ENCODE measurements at regions not wholly inside any gene's neighbourhood (a gene's known extent, or its start where the extent isn't known, plus 50 kb on each side); places are given as distances from the start of the nearest gene placed in this dataset.

DNA sequence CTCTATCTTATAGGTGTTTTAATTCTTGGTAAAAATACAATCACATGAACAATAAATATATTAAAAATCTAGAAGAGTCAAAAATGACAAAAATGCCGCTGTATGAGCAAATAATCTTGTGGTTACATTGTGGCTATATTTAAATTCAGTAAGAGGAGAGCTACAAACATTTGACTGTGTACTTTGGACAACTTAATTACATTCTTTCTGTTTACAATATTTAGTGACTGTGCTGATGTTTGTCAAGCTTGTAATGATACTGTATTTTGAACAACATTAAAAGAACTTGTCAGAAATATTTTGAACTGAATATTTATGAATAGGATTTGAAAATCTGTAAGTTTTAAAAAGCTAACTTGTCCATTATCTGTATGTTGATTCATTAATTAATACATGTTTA is 598.3 kb downstream of the SI start:
- H3K4me1 ChIP-seq, result no peaks in the 10 kb centered on the region
- no peaks in the 10 kb centered on the region for H3K27me3 ChIP-seq
- no peaks in the 10 kb centered on the region for H3K36me3 ChIP-seq
- H3K4me3 ChIP-seq, result no peak overlapping the region
- DNase-seq, result no peak
- 37 to 51% methylated on average over 1 of the region's 1 CpG for WGBS, 2 donors
- H3K27ac ChIP-seq, result no peak overlapping the region
- ATAC-seq (ENCODE audit: low FRiP score in 2 of 2), result no peak
- H3K9me3 ChIP-seq, result no peaks in the 10 kb centered on the region
- no peak for TF ChIP-seq POLR2A (IDR thresholded peaks at IDR 0.05)
- TF ChIP-seq, protein P1, sequence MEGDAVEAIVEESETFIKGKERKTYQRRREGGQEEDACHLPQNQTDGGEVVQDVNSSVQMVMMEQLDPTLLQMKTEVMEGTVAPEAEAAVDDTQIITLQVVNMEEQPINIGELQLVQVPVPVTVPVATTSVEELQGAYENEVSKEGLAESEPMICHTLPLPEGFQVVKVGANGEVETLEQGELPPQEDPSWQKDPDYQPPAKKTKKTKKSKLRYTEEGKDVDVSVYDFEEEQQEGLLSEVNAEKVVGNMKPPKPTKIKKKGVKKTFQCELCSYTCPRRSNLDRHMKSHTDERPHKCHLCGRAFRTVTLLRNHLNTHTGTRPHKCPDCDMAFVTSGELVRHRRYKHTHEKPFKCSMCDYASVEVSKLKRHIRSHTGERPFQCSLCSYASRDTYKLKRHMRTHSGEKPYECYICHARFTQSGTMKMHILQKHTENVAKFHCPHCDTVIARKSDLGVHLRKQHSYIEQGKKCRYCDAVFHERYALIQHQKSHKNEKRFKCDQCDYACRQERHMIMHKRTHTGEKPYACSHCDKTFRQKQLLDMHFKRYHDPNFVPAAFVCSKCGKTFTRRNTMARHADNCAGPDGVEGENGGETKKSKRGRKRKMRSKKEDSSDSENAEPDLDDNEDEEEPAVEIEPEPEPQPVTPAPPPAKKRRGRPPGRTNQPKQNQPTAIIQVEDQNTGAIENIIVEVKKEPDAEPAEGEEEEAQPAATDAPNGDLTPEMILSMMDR (IDR thresholded peaks at IDR 0.05), result no peak

DNA sequence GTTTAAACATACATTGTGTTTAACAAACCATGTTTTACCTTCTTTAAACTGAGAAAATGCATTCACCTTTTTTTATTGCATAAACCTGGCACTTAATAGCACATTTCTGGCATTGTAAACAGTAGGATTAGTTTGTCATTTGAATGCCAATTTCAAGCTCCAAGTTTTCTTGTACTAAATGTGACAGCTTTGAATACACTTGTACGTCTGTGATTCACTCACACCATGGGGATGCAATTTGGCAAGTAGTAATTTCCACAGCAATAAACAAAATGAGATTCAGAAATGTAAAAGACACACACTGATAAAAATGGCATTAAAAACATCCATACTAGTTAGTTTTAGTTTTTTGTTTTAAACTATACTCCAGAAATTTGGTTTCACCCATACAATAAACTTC is 598.9 kb downstream of the SI start:
- 42 to 52% methylated on average over 1 of the region's 1 CpG for WGBS, 2 donors
- DNase-seq (no peak), ATAC-seq (ENCODE audit: low FRiP score in 2 of 2) (no peak)
- Histone ChIP-seq H3K27me3 (no peaks in the 10 kb centered on the region), H3K4me1 (no peaks in the 10 kb centered on the region), H3K36me3 (no peaks in the 10 kb centered on the region), H3K4me3 (no peak overlapping the region), H3K27ac (no peak overlapping the region), H3K9me3 (no peaks in the 10 kb centered on the region)
- TF ChIP-seq, protein P1 (IDR thresholded peaks at IDR 0.05), result no peak
- TF ChIP-seq POLR2AphosphoS5 (IDR thresholded peaks at IDR 0.05), result no peak
- TF ChIP-seq EP300 (IDR thresholded peaks at IDR 0.05), result no peak
- TF ChIP-seq POLR2A (IDR thresholded peaks at IDR 0.05), result no peak

DNA sequence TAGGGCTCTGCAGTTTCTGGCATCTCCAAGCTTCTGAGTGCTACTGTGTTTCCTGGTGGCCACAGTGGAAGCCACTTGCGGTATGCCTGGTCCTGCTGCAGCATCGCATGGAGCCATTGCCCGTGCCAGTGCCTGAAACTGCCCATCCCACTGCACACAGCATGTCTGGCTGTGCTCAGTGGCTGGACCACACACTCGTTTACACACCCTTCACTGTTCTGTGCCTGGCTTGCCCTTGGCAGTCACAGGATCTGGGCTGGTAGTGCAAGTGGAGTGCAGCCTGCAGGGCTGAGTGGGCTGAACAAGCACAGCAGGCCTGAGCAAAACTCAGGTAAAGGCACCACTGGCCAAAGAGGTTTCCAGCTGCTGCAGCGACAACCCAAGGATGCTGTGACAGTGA is 600.0 kb downstream of the SI start:
- H3K27ac ChIP-seq, result no peak overlapping the region
- H3K9me3 ChIP-seq, result no peaks in the 10 kb centered on the region
- no peaks in the 10 kb centered on the region for H3K27me3 ChIP-seq
- no peaks in the 10 kb centered on the region for H3K36me3 ChIP-seq
- DNase-seq (peak in 1 of 2 donors; percentile 12), ATAC-seq (ENCODE audit: low FRiP score in 2 of 2) (no peak)
- H3K4me1 ChIP-seq, result no peaks in the 10 kb centered on the region
- WGBS, 2 donors, result 86 to 88% methylated on average over 4 to 5 of the region's 5 CpGs
- H3K4me3 ChIP-seq, result no peak overlapping the region
- TF ChIP-seq POLR2A (IDR thresholded peaks at IDR 0.05) (no peak), EP300 (IDR thresholded peaks at IDR 0.05) (no peak), POLR2AphosphoS5 (IDR thresholded peaks at IDR 0.05) (no peak)
- TF ChIP-seq, protein P1 (IDR thresholded peaks at IDR 0.05), result no peak

DNA sequence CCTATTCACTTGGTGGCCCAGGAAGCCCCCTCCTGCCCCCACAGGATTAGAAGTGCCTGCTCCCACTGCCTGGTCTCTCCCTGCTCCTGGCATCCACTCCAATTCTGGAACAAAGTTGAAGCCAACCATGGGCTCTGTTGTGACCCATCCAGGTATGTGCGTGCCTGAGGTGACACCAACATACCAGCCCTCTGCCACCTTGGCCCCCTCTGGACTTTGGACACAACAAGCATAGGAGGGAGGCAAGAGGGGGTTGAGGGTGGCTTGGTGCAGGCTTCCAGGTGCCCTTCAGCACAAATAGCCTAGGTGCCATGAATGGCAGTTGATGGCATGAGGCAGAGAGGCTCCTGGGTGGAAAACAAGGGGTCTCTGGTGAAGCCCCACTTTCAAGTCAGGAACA is 600.9 kb downstream of the SI start:
- Histone ChIP-seq H3K4me1 (no peaks in the 10 kb centered on the region), H3K36me3 (no peaks in the 10 kb centered on the region), H3K9me3 (no peaks in the 10 kb centered on the region), H3K27ac (no peak overlapping the region), H3K27me3 (no peaks in the 10 kb centered on the region), H3K4me3 (no peak overlapping the region)
- ATAC-seq (ENCODE audit: low FRiP score in 2 of 2) (peak; percentile 34 to 43), DNase-seq (no peak)
- no peak for TF ChIP-seq POLR2AphosphoS5 (IDR thresholded peaks at IDR 0.05)
- WGBS, 2 donors, result 92% methylated on average over 1 of the region's 1 CpG; no CpG with 5 or more reads in 1 of the 2 donors

DNA sequence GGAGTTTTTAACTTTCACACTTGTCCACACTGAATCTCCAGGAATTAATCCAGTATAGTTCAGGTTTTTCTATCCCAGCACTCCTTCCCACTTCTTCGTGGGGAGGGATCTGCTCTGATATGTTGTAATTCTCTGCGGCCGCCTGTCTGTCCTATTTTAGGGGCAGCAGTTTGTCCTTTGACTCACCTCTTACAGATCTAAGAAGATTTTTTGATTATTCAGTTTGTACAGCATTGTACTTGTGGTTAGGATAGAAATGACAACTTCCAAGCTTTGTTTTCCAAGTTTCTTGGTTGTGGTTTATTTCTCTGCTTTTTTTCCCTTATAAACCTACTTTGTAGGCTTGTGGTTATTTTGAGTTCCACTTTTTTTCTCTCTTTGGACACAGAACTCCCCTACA is 601.7 kb downstream of the SI start:
- DNase-seq (no peak), ATAC-seq (ENCODE audit: low FRiP score in 2 of 2) (no peak)
- H3K27ac ChIP-seq, result no peak overlapping the region
- H3K4me3 ChIP-seq, result no peak overlapping the region
- H3K4me1 ChIP-seq, result no peaks in the 10 kb centered on the region
- no peak for TF ChIP-seq POLR2A (IDR thresholded peaks at IDR 0.05)
- H3K36me3 ChIP-seq, result no peaks in the 10 kb centered on the region
- 85 to 87% methylated on average over 3 of the region's 3 CpGs for WGBS, 2 donors
- H3K27me3 ChIP-seq, result no peaks in the 10 kb centered on the region
- H3K9me3 ChIP-seq, result no peaks in the 10 kb centered on the region

DNA sequence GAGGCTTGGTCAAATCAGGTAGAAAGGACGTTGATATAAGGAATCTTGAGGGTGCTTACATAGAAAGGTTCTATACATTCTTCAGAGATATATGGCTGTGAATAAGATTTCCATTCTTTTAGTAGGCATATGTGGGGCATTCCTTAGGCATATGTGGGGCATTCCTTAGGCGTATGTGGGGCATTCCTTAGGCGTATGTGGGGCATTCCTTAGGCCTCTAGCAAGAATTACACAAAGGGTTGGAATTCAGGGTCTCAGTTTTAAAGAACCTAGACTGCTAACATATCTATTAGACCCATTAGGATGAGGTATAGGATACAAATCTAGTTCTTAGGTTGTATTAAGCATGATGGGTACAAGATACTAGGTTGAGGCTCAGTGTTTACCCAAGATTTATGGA is 607.8 kb downstream of the SI start:
- DNase-seq, result no peak
- 69 to 72% methylated on average over 3 of the region's 3 CpGs for WGBS, 2 donors
- no peaks in the 10 kb centered on the region for H3K4me1 ChIP-seq
- H3K9me3 ChIP-seq, result peaks cover 0 to 3% (median 0%) of the 10 kb centered on the region in 4 donors
- H3K4me3 ChIP-seq, result no peak overlapping the region
- no peak for TF ChIP-seq POLR2A (IDR thresholded peaks at IDR 0.05)
- TF ChIP-seq POLR2AphosphoS5 (IDR thresholded peaks at IDR 0.05), result no peak
- TF ChIP-seq, protein P1 (IDR thresholded peaks at IDR 0.05), result no peak
- TF ChIP-seq EP300 (IDR thresholded peaks at IDR 0.05), result no peak
- H3K27ac ChIP-seq, result no peak overlapping the region
- H3K27me3 ChIP-seq, result no peaks in the 10 kb centered on the region
- no peaks in the 10 kb centered on the region for H3K36me3 ChIP-seq
- ATAC-seq (ENCODE audit: low FRiP score in 2 of 2), result no peak
